ENCODE measurements at regions not wholly inside any gene's neighbourhood (a gene's known extent, or its start where the extent isn't known, plus 50 kb on each side); places are given as distances from the start of the nearest gene placed in this dataset.

DNA sequence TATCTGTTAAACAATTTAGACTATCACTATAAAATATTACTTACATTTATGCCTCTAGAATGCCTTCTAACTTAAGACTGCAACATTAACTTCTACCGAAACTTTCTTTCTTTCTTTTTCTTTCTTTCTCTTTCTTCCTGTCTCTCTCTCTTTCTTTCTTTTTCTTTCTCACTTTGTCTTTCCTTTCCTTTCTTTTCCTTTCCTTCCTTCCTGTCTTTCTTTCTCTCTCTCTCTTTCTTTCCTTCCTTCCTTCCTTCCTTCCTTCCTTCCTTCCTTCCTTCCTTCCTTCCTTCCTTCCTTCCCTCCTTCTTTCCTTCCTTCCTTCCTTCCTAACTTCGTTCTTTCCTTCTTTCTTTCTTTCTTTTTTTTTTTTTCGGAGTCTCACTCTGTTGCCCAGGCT, 1071.9 kb upstream of the ATXN8OS start:
- Histone ChIP-seq H2BK120ac (replicated peaks; ENCODE audit: low read depth, low read length) (no peak overlapping the region), H3K23ac (ENCODE audit: insufficient read length) (no peak overlapping the region), H3K9me3 (ENCODE audit: insufficient read depth in 2 of 2, low read depth in 1 of 2, low read length in 1 of 2) (no peaks in the 10 kb centered on the region), H3K23me2 (ENCODE audit: low read depth, low read length) (no peaks in the 10 kb centered on the region; the same call in 1 of the 2 replicates), H3K14ac (ENCODE audit: insufficient read length) (no peak overlapping the region), H3K4me3 (ENCODE audit: extremely low read depth in 1 of 4, insufficient read depth in 2 of 4, low read depth in 3 of 4, low read length in 4 of 4) (no peak overlapping the region), H2BK15ac (ENCODE audit: low read length) (no peak overlapping the region), H4K20me1 (replicated peaks in 1 of 2; ENCODE audit: control insufficient read depth in 1 of 2, insufficient read depth in 2 of 2, low read length in 2 of 2) (no peaks in the 10 kb centered on the region), H3K9ac (replicated peaks in 1 of 4; ENCODE audit: extremely low read depth in 1 of 4, low read depth in 3 of 4, low read length in 3 of 4) (no peak overlapping the region), H2BK5ac (ENCODE audit: low read depth, low read length) (no peak overlapping the region), H3K27me3 (replicated peaks in 1 of 4; ENCODE audit: control insufficient read depth in 3 of 4, extremely low read depth in 1 of 4, insufficient read depth in 3 of 4, low read length in 3 of 4) (no peaks in the 10 kb centered on the region), H3K56ac (replicated peaks; ENCODE audit: insufficient read length, low read depth, low read length) (no peak overlapping the region), H3K4ac (replicated peaks; ENCODE audit: insufficient read length, low read depth, low read length) (no peak overlapping the region), H4K8ac (ENCODE audit: extremely low read depth, insufficient read depth, low read length) (no peak overlapping the region), H3K36me3 (ENCODE audit: control insufficient read depth in 2 of 4, insufficient read depth in 4 of 4, low read length in 3 of 4) (no peaks in the 10 kb centered on the region), H4K5ac (ENCODE audit: insufficient read length, low read depth, low read length) (no peak overlapping the region), H4K91ac (replicated peaks; ENCODE audit: insufficient read length, low read length) (no peak overlapping the region), H2BK12ac (ENCODE audit: low read depth, low read length) (no peak overlapping the region), H3K27ac (ENCODE audit: low read depth, low read length) (no peak overlapping the region), H2AFZ (ENCODE audit: low read length) (no peak overlapping the region), H2BK20ac (ENCODE audit: low read length) (no peak overlapping the region), H3K79me1 (ENCODE audit: low read depth, low read length) (no peaks in the 10 kb centered on the region), H3K79me2 (ENCODE audit: control insufficient read depth in 1 of 2, insufficient read depth in 2 of 2, low read length in 2 of 2) (no peaks in the 10 kb centered on the region), H3K4me2 (ENCODE audit: insufficient read depth in 1 of 2, low read depth in 2 of 2, low read length in 2 of 2) (no peak overlapping the region), H3K4me1 (replicated peaks in 1 of 4; ENCODE audit: control insufficient read depth in 3 of 4, insufficient read depth in 4 of 4, low read length in 3 of 4) (no peaks in the 10 kb centered on the region), H2AK5ac (ENCODE audit: low read depth, low read length) (no peak overlapping the region), H3K18ac (ENCODE audit: extremely low read depth, low read length) (no peak overlapping the region)
- ChIA-PET POLR2A (ENCODE audit: partially characterized antibody) (no interaction called here), CTCF (ENCODE audit: partially characterized antibody) (no interaction called here)
- TF ChIP-seq, protein P1, sequence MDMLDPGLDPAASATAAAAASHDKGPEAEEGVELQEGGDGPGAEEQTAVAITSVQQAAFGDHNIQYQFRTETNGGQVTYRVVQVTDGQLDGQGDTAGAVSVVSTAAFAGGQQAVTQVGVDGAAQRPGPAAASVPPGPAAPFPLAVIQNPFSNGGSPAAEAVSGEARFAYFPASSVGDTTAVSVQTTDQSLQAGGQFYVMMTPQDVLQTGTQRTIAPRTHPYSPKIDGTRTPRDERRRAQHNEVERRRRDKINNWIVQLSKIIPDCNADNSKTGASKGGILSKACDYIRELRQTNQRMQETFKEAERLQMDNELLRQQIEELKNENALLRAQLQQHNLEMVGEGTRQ (IDR thresholded peaks at IDR 0.05; ENCODE audit: low read length) = no peak
- TF ChIP-seq, protein P2, sequence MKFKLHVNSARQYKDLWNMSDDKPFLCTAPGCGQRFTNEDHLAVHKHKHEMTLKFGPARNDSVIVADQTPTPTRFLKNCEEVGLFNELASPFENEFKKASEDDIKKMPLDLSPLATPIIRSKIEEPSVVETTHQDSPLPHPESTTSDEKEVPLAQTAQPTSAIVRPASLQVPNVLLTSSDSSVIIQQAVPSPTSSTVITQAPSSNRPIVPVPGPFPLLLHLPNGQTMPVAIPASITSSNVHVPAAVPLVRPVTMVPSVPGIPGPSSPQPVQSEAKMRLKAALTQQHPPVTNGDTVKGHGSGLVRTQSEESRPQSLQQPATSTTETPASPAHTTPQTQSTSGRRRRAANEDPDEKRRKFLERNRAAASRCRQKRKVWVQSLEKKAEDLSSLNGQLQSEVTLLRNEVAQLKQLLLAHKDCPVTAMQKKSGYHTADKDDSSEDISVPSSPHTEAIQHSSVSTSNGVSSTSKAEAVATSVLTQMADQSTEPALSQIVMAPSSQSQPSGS (IDR thresholded peaks at IDR 0.05; ENCODE audit: low read length) = no peak
- TF ChIP-seq JUN (IDR thresholded peaks at IDR 0.05; ENCODE audit: low read depth, low read length) (no peak), CBX5 (IDR thresholded peaks at IDR 0.05; ENCODE audit: low read depth, low read length) (no peak), RBBP5 (IDR thresholded peaks at IDR 0.05; ENCODE audit: borderline replicate concordance, low read depth, low read length) (no peak), POLR2AphosphoS5 (IDR thresholded peaks at IDR 0.05; ENCODE audit: low read depth, low read length) (no peak), FOSL1 (IDR thresholded peaks at IDR 0.05; ENCODE audit: insufficient read depth, low read depth, low read length) (no peak), ASH2L (IDR thresholded peaks at IDR 0.05; ENCODE audit: low read length) (no peak), KDM5A (IDR thresholded peaks at IDR 0.05; ENCODE audit: low read length) (no peak), RFX5 (IDR thresholded peaks at IDR 0.05; ENCODE audit: borderline replicate concordance, low read depth, low read length) (no peak), YY1 (IDR thresholded peaks at IDR 0.05; ENCODE audit: low read depth, low read length) (no peak)
- WGBS, 2 experiments (ENCODE audit: extremely low coverage in 1 of 2, insufficient coverage in 1 of 2, insufficient read length in 1 of 2, insufficient replicate concordance in 2 of 2, low coverage in 1 of 2, low lambda C conversion rate in 2 of 2, missing lambda C conversion rate in 1 of 2) = 39 to 97% methylated on average over 2 to 3 of the region's 3 CpGs
- FAIRE-seq (no peak), DNase-seq (ENCODE audit: low read depth in 1 of 2, low spot score in 2 of 2) (no peak)

Data from H1 (cell line).